Astrocyte of the cerebellum (primary cell): ENCODE measurements at regions not wholly inside any gene's neighbourhood (a gene's known extent, or its start where the extent isn't known, plus 50 kb on each side); places are given as distances from the start of the nearest gene placed in this dataset.

Source experiments
- DNase-seq: peaks from one replicate; pipeline ENCODE4 v3.0.0-alpha.2; 2011; ENCODE audit warnings: low read depth
- H3K4me3 ChIP-seq: 2 replicates; pipeline ENCODE4 v1.5.1; 2011; ENCODE audit warnings: mild to moderate bottlenecking, low read depth, low read length, moderate library complexity
- CTCF ChIP-seq: IDR thresholded peaks from 2 replicates; pipeline ENCODE4 v1.5.1; 2012; ENCODE audit warnings: low read length, low read depth, moderate library complexity, mild to moderate bottlenecking; ENCODE audit errors: missing control alignments
- in situ Hi-C: cut with HindIII; loops from 2 replicates; pipeline ENCODE4 v1.10.0; 2017; ENCODE audit warnings: low sequenced_read_pairs

DNA sequence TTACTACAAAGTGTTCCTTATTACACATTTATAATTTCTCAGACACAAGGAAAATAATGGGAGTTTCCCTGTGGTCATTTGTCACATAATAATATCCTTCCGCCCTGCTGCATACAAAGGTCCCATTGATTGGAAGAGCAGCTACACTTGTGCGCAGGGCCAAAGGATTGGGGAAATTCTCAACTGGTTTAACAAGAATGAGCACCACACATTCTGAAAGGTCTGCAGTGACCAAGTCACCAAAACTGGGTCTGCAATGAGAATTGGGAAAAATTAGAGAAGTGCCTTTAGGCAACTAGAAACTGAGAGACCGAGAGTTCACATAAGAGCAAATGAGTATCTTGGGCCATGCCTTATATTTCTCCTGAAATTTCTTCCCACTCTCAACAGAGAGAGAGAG, 98.2 kb upstream of the NR2F2 start:
- in situ Hi-C loops = no loop called here
- no peak for DNase-seq
- TF ChIP-seq CTCF = no peak

DNA sequence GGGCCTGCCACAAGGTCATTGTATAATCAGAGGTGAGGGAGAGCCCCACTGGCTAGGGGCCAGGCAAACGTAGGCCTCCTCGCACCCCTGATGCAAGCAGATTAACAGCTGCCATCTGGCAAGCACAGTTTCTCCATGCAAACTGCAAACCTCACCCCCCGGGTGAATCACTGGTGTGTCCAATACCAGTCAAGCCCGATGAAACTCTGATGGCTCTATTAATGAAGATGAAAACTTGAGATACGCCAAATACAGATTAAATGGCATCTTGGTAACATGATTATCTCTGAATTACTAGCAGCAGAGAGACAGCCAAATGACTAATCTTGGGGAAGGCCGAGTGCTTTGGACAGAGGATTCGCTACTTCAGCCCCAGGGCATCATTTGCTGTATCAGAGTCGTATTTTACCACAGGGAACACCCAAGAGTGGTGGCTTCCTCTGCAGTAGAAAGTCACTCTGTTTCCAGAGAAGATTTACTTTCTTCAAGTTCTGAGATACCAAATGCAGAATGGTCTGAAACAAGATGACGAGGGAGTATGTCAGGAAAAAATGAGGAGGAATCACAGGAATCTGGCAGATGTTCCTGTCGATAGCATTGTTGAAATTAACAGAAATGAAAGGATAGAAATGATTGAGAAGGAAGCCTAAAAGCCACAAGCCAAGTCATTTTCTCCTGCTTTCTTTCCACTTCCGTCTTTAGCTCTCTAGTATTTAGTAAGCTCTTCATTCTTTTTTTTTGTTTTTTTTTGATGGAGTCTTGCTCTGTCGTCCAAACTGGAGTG, 96.2 kb upstream of the NR2F2 start:
- H3K4me3 ChIP-seq = no peak overlapping the region
- in situ Hi-C loops = no loop called here

More for the DNA sequence above, 98.2 kb upstream of the NR2F2 start:
- H3K4me3 ChIP-seq = no peak overlapping the region

GRCh38 chr15:96237002-96237401, 93.5 kb upstream of the NR2F2 start:
- DNase-seq = no peak
- no peak overlapping the region for H3K4me3 ChIP-seq
- in situ Hi-C loops = no loop called here
- no peak for TF ChIP-seq CTCF

More for the DNA sequence above, 96.2 kb upstream of the NR2F2 start:
- DNase-seq = no peak
- no peak for TF ChIP-seq CTCF

GRCh38 chr15:96242761-96243160, 87.7 kb upstream of the NR2F2 start:
- in situ Hi-C loops = no loop called here
- no peak for TF ChIP-seq CTCF
- no peak for DNase-seq

GRCh38 chr15:96243701-96244100, 86.8 kb upstream of the NR2F2 start:
- in situ Hi-C loops = no loop called here
- no peak for TF ChIP-seq CTCF
- H3K4me3 ChIP-seq = no peak overlapping the region
- DNase-seq = no peak

More at GRCh38 chr15:96242761-96243160, 87.7 kb upstream of the NR2F2 start:
- no peak overlapping the region for H3K4me3 ChIP-seq

- no peak for DNase-seq
- in situ Hi-C loops = no loop called here
- TF ChIP-seq CTCF = no peak
- H3K4me3 ChIP-seq = no peak overlapping the region
Observed at GRCh38 chr15:96245252-96245651, 85.2 kb upstream of the NR2F2 start.
